ENCODE measurements at regions not wholly inside any gene's neighbourhood (a gene's known extent, or its start where the extent isn't known, plus 50 kb on each side); places are given as distances from the start of the nearest gene placed in this dataset.

- TF ChIP-seq CTCF (conservative IDR thresholded peaks at IDR 0.05; ENCODE audit: low read depth, low read length) (no peak), POLR2A (IDR thresholded peaks at IDR 0.05; ENCODE audit: low read depth, low read length) (no peak), RFX5 (IDR thresholded peaks at IDR 0.05; ENCODE audit: low read depth, low read length) (no peak), MAZ (IDR thresholded peaks at IDR 0.05; ENCODE audit: borderline replicate concordance, low read depth, low read length) (no peak), USF2 (IDR thresholded peaks at IDR 0.05; ENCODE audit: low read depth, low read length) (no peak), CEBPB (IDR thresholded peaks at IDR 0.05; ENCODE audit: low read depth, low read length) (no peak), SMC3 (IDR thresholded peaks at IDR 0.05; ENCODE audit: low read depth, low read length) (no peak), BHLHE40 (IDR thresholded peaks at IDR 0.05; ENCODE audit: low read depth, low read length) (no peak), FOS (IDR thresholded peaks at IDR 0.05; ENCODE audit: low read depth, low read length) (no peak), MXI1 (IDR thresholded peaks at IDR 0.05; ENCODE audit: borderline replicate concordance, low read depth, low read length) (no peak), RAD21 (IDR thresholded peaks at IDR 0.05; ENCODE audit: low read length) (no peak), MAFK (IDR thresholded peaks at IDR 0.05; ENCODE audit: low read depth, low read length) (no peak), ELK1 (IDR thresholded peaks at IDR 0.05; ENCODE audit: borderline replicate concordance, low read depth, low read length) (no peak)
Measured at GRCh38 chr1:53409233-53409632, 50.0 kb upstream of the DMRTB1 start.

Measured in IMR-90 (cell line).